ENCODE measurements at regions not wholly inside any gene's neighbourhood (a gene's known extent, or its start where the extent isn't known, plus 50 kb on each side); places are given as distances from the start of the nearest gene placed in this dataset.

GRCh38 chr1:82785268-82785790 is 984.6 kb downstream of the ADGRL2 start:
- no TSS peak for BruUV-seq (replicated peaks)
- H3K27ac ChIP-seq (ENCODE audit: control insufficient read depth, insufficient read depth) = no peak overlapping the region
- no peaks in the 10 kb centered on the region; the same call in 2 of the 3 replicates for H3K9me3 ChIP-seq (replicated peaks; ENCODE audit: control insufficient read depth, insufficient read depth, low read length)
- no peaks in the 10 kb centered on the region for H3K36me3 ChIP-seq (ENCODE audit: control insufficient read depth in 2 of 2, insufficient read depth in 2 of 2, low read length in 1 of 2)
- DNase-seq (ENCODE audit: low read depth, low spot score) = no peak
- SMC1A ChIA-PET (ENCODE audit: uncharacterized antibody, unreplicated experiment) = no interaction called here
- ATAC-seq = no peak
- H3K79me2 ChIP-seq (ENCODE audit: control insufficient read depth, insufficient read depth, low read length) = no peaks in the 10 kb centered on the region
- H3K27me3 ChIP-seq (replicated peaks in 1 of 2; ENCODE audit: control insufficient read depth in 2 of 2, insufficient read depth in 2 of 2, low read length in 1 of 2) = no peaks in the 10 kb centered on the region
- RAD21 ChIA-PET (ENCODE audit: unreplicated experiment) = interaction anchor here (0.7 kb wide), 1 partner anchor 60 kb away, joined by 4 read pairs; no protein-coding TSS in a partner anchor
- no peak overlapping the region for H3K9ac ChIP-seq (ENCODE audit: control insufficient read depth, insufficient read depth, low read length)
- no peak for TF ChIP-seq ESRRA (IDR thresholded peaks at IDR 0.05; ENCODE audit: low read length)
- no peak for TF ChIP-seq BMI1 (IDR thresholded peaks at IDR 0.05; ENCODE audit: borderline replicate concordance)
- no peak for TF ChIP-seq NFYB (IDR thresholded peaks at IDR 0.05; ENCODE audit: insufficient read depth, low read depth, low read length)
- TF ChIP-seq NR2C2 (IDR thresholded peaks at IDR 0.05; ENCODE audit: borderline replicate concordance, control insufficient read depth, insufficient read length, low read depth) = no peak
- no peak for TF ChIP-seq ZZZ3 (IDR thresholded peaks at IDR 0.05; ENCODE audit: control insufficient read depth, insufficient read length, low read depth)
- TF ChIP-seq SUPT20H (IDR thresholded peaks at IDR 0.05; ENCODE audit: borderline replicate concordance, control insufficient read depth, low read depth, low read length) = no peak
- TF ChIP-seq ZBTB11 (CRISPR knock-in tag; IDR thresholded peaks at IDR 0.05) = no peak
- TF ChIP-seq IRF5 (IDR thresholded peaks at IDR 0.05; ENCODE audit: borderline replicate concordance) = no peak
- no peak for TF ChIP-seq SREBF1 (IDR thresholded peaks at IDR 0.05; ENCODE audit: low read length)
- H3K4me1 ChIP-seq (ENCODE audit: control insufficient read depth, insufficient read depth, low read length) = no peaks in the 10 kb centered on the region
- H4K20me1 ChIP-seq (ENCODE audit: control insufficient read depth, insufficient read depth) = no peaks in the 10 kb centered on the region
- POLR2A ChIA-PET = no interaction called here
- 48% methylated on average over 1 of the region's 1 CpG for WGBS (ENCODE audit: insufficient coverage, insufficient replicate concordance, low lambda C conversion rate, missing lambda C conversion rate)
- H2AFZ ChIP-seq (ENCODE audit: control insufficient read depth, low read depth, low read length) = no peak overlapping the region
- intact Hi-C loops (cut with micrococcal nuclease; ENCODE audit: unreplicated experiment) (no loop called here), in situ Hi-C loops (cut with MboI) (no loop called here)
- CTCF ChIA-PET = interaction anchor here (0.6 kb wide), 2 partner anchors 715 to 1988 kb away, joined by 3 read pairs; no protein-coding TSS in a partner anchor
- no peak overlapping the region for H3K4me2 ChIP-seq (ENCODE audit: control insufficient read depth, insufficient read depth)
- FAIRE-seq = no peak
- no peak overlapping the region for H3K4me3 ChIP-seq
